ENCODE measurements at regions not wholly inside any gene's neighbourhood (a gene's known extent, or its start where the extent isn't known, plus 50 kb on each side); places are given as distances from the start of the nearest gene placed in this dataset.

- Histone ChIP-seq H3K27me3 (no peaks in the 10 kb centered on the region), H3K36me3 (no peaks in the 10 kb centered on the region), H3K4me1 (no peaks in the 10 kb centered on the region), H3K4me3 (no peak overlapping the region), H3K27ac (replicated peaks in 1 of 4) (no peak overlapping the region), H3K9me3 (no peaks in the 10 kb centered on the region)
- intact Hi-C loops (cut with DNase I): no loop called here
- no peak for TF ChIP-seq CTCF (IDR thresholded peaks at IDR 0.05)
- no peak for TF ChIP-seq EP300 (IDR thresholded peaks at IDR 0.05)
- no peak for TF ChIP-seq POLR2A (IDR thresholded peaks at IDR 0.05; ENCODE audit: low read depth)
- no peak for TF ChIP-seq POLR2AphosphoS5 (IDR thresholded peaks at IDR 0.05)
- WGBS: 69% methylated on average over 1 of the region's 1 CpG
- no peak for DNase-seq (ENCODE audit: extremely low spot score)
Measured at GRCh38 chr20:52447225-52447551, 255.6 kb upstream of the ZFP64 start.

DNA sequence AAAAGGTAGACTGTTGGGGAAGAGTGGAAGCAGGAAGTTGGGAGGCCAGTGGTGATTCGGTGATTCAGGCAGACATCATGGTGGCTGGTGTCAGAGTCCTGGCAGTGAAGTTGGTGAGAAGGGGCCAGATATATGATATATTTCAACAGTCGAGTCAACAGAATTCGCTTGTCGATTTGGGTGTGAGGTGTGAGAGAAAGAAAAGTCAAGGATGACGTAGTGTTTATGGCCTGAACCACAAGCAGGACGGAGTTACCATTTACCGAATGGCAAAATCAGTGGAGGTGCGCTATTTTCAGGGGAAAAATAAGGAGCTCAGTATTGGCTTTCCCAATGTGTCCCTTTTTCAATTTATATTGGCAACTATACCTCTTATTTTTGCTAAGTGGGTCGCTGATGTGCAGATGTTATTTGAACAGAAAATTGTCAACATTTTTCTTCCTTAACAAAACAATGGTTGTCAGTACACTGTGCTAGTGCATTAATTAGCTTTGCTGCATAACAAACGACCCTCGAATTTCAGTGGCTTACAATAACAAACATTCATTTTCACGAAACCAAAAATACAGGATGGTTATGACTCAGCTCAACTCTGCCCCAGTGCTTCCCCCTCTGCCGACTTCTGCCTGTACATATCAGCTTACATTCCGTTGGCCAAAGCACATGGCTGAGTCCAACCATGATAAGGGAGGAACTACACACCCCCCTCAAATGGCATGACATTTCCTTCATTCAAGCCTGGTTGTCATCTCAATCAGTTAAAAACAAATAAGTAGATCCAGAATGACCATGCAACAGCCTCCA lies 255.0 kb upstream of the ZFP64 start:
- H3K9me3 ChIP-seq: no peaks in the 10 kb centered on the region
- no peak overlapping the region for H3K4me3 ChIP-seq
- DNase-seq (ENCODE audit: extremely low spot score): no peak
- TF ChIP-seq EP300 (IDR thresholded peaks at IDR 0.05) (no peak), POLR2A (IDR thresholded peaks at IDR 0.05; ENCODE audit: low read depth) (no peak), CTCF (IDR thresholded peaks at IDR 0.05) (no peak), POLR2AphosphoS5 (IDR thresholded peaks at IDR 0.05) (no peak)
- no peaks in the 10 kb centered on the region for H3K27me3 ChIP-seq
- WGBS: 92% methylated on average over 14 of the region's 14 CpGs
- no peak overlapping the region for H3K27ac ChIP-seq (replicated peaks in 1 of 4)
- intact Hi-C loops (cut with DNase I): no loop called here
- no peaks in the 10 kb centered on the region for H3K36me3 ChIP-seq
- H3K4me1 ChIP-seq: no peaks in the 10 kb centered on the region

DNA sequence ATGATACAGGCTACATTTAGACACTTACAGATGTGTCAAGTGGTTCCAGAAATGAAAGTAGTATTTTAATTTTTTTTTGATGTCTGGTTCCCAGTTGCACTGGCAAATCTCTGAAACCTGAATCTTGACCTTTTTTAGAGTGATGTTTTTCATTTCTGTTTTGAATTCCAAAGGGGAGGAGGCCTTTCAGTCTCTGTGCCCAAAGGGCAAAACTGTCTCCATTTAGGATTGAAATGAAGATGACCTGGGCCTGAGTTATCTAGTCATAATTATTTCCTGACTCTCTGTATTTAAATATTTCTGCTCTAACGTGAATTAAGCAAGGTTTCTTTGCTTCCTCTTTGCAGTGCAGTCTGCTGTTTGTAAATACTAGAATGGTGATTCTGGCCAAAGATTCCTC lies 252.9 kb upstream of the ZFP64 start:
- H3K27ac ChIP-seq (replicated peaks in 1 of 4): no peak overlapping the region

DNA sequence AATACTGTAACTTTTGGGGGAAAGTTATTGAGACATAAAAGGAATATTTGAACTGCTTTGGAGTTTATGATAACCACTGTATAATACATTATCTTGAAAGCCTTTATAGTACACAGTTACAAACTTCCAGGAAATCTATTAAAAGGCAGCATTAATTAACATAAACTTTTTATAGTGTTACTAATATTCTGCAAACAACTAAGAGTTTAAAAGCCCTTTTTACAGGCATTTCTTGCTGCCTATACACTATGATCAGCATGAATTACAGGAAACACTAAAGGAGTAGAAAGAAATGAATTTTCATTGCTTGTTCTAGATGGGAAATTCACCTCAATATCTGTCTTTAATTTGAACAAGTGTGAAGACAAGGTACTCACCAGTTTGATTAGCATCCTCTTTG lies 252.3 kb upstream of the ZFP64 start:
- Histone ChIP-seq H3K4me1 (no peaks in the 10 kb centered on the region), H3K27me3 (no peaks in the 10 kb centered on the region), H3K36me3 (no peaks in the 10 kb centered on the region), H3K27ac (replicated peaks in 1 of 4) (no peak overlapping the region), H3K9me3 (no peaks in the 10 kb centered on the region), H3K4me3 (no peak overlapping the region)
- TF ChIP-seq POLR2AphosphoS5 (IDR thresholded peaks at IDR 0.05) (no peak), CTCF (IDR thresholded peaks at IDR 0.05) (no peak), EP300 (IDR thresholded peaks at IDR 0.05) (no peak), POLR2A (IDR thresholded peaks at IDR 0.05; ENCODE audit: low read depth) (no peak)
- DNase-seq (ENCODE audit: extremely low spot score): no peak
- intact Hi-C loops (cut with DNase I): no loop called here

More for the DNA sequence above, 252.9 kb upstream of the ZFP64 start:
- Histone ChIP-seq H3K9me3 (no peaks in the 10 kb centered on the region), H3K4me3 (no peak overlapping the region), H3K36me3 (no peaks in the 10 kb centered on the region), H3K27me3 (no peaks in the 10 kb centered on the region), H3K4me1 (no peaks in the 10 kb centered on the region)
- TF ChIP-seq POLR2AphosphoS5 (IDR thresholded peaks at IDR 0.05) (no peak), EP300 (IDR thresholded peaks at IDR 0.05) (no peak), POLR2A (IDR thresholded peaks at IDR 0.05; ENCODE audit: low read depth) (no peak), CTCF (IDR thresholded peaks at IDR 0.05) (no peak)
- no peak for DNase-seq (ENCODE audit: extremely low spot score)
- intact Hi-C loops (cut with DNase I): no loop called here
- WGBS: 35% methylated on average over 1 of the region's 1 CpG

DNA sequence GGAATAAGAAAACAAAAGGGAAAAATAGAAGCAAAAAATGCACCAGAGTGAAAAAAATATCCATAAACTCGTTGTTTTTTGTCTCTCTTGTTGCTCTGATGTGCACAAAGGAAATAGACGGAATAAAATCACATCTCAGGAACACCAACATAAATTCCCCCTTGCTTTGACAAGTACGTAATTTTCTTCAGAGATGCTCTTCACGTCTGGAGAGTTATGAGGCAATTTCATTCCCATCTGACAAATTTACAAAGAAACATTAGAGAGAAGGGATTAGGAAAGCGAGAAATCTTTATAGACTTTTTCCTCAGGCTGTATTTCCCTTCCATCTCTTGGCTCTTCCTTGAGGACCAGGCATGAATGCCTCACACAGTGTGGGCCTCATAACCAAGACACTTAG lies 250.1 kb upstream of the ZFP64 start:
- intact Hi-C loops (cut with DNase I): no loop called here
- Histone ChIP-seq H3K27me3 (no peaks in the 10 kb centered on the region), H3K9me3 (no peaks in the 10 kb centered on the region), H3K4me1 (no peaks in the 10 kb centered on the region), H3K27ac (replicated peaks in 1 of 4) (no peak overlapping the region), H3K36me3 (no peaks in the 10 kb centered on the region), H3K4me3 (no peak overlapping the region)
- WGBS: 82% methylated on average over 5 of the region's 5 CpGs
- TF ChIP-seq POLR2AphosphoS5 (IDR thresholded peaks at IDR 0.05): no peak
- TF ChIP-seq POLR2A (IDR thresholded peaks at IDR 0.05; ENCODE audit: low read depth): no peak
- no peak for TF ChIP-seq EP300 (IDR thresholded peaks at IDR 0.05)
- no peak for TF ChIP-seq CTCF (IDR thresholded peaks at IDR 0.05)
- no peak for DNase-seq (ENCODE audit: extremely low spot score)

All from esophagus muscularis mucosa (tissue), 4 donors.